Thyroid gland (tissue), 4 donors: ENCODE measurements at regions not wholly inside any gene's neighbourhood (a gene's known extent, or its start where the extent isn't known, plus 50 kb on each side); places are given as distances from the start of the nearest gene placed in this dataset.
A peak's percentile ranks its signal among the peaks of the same experiment; 100 is the strongest.

Experiments used
- DNase-seq, 2 donors: peaks; one replicate each; pipeline ENCODE4 v3.0.0-alpha.2; 2019
- H3K27ac ChIP-seq, 3 donors: fragments of 200-600 bp; sonication (generic); 1 replicate in 2 of 3; 2 replicates in 1 of 3; pipeline ENCODE4 v1.5.1; 2016 to 2019; ENCODE audit warnings: mild to moderate bottlenecking in 1 of 3, moderate library complexity in 1 of 3
- H3K27me3 ChIP-seq: fragments of 200-600 bp; sonication (generic); one replicate; pipeline ENCODE4 v1.5.1; 2019
- H3K36me3 ChIP-seq, 2 donors: fragments of 200-600 bp; sonication (generic); one replicate each; pipeline ENCODE4 v1.5.1; 2016 to 2019
- H3K4me1 ChIP-seq, 2 donors: fragments of 200-600 bp; sonication (generic); one replicate each; pipeline ENCODE4 v1.5.1; 2017 to 2019
- H3K4me3 ChIP-seq, 3 donors: fragments of 200-600 bp; sonication (generic); replicated peaks in 1 of 3; 1 replicate in 2 of 3; 2 replicates in 1 of 3; pipeline ENCODE4 v1.5.1; 2016; ENCODE audit warnings: mild to moderate bottlenecking in 1 of 3
- H3K9me3 ChIP-seq: fragments of 200-600 bp; sonication (generic); one replicate; pipeline ENCODE4 v1.5.1; 2017
- POLR2A ChIP-seq, 2 donors: fragments of 450-650 bp; IDR thresholded peaks; one replicate each; pipeline ENCODE4 v1.6.1; 2017; ENCODE audit warnings: antibody characterized with exemption in 2 of 2, mild to moderate bottlenecking in 2 of 2, moderate library complexity in 1 of 2
- WGBS, 2 donors: methylation state at CpG; one replicate each; pipeline ENCODE4 v1.1.5; 2017; 5-methylcytosine and 5-hydroxymethylcytosine counted together
- intact Hi-C: fragments of 100-400 bp; cut with DNase I; formaldehyde crosslinking; loops from one replicate; pipeline ENCODE4 v1.15.1; 2023
- TF ChIP-seq, protein P1 (sequence below), 6 experiments: fragments of 200-600 bp in 3 of 6; fragments of 450-650 bp in 3 of 6; sonication (generic) in 3 of 6; IDR thresholded peaks; one replicate each; pipeline ENCODE4 v1.5.1; 2016 to 2019; ENCODE audit warnings: antibody characterized with exemption in 6 of 6, mild to moderate bottlenecking in 2 of 6, inconsistent platforms in 1 of 6, moderate library complexity in 1 of 6

DNA sequence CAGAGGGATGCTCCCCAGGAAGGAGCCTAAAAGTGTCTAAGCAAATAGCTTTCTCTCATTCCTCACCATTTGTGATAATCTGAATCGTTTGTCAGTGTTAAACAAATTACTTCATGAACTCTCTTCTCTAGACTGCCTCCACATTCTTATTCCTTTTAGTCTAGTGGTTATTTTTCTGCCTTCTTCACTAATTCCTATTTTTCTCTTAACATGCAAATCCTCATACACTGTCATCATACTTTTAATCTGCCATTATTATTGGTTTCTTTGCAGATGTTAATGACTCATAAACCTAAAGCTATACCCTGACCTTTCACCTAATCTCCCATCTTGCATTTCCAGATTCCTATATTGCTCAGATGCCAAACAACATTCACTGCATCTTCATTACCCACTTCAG is 428.9 kb downstream of the EFNA5 start:
- no peak for DNase-seq
- whole genome bisulfite sequencing, 2 donors = 64 to 72% methylated on average over 1 of the region's 1 CpG
- H3K4me3 ChIP-seq = no peak overlapping the region
- H3K36me3 ChIP-seq = no peaks in the 10 kb centered on the region
- no peaks in the 10 kb centered on the region for H3K4me1 ChIP-seq
- intact Hi-C loops = no loop called here
- H3K9me3 ChIP-seq = no peaks in the 10 kb centered on the region
- no peak overlapping the region for H3K27ac ChIP-seq
- H3K27me3 ChIP-seq = no peaks in the 10 kb centered on the region
- no peak for TF ChIP-seq POLR2A (IDR thresholded peaks at IDR 0.05)
- TF ChIP-seq, protein P1, sequence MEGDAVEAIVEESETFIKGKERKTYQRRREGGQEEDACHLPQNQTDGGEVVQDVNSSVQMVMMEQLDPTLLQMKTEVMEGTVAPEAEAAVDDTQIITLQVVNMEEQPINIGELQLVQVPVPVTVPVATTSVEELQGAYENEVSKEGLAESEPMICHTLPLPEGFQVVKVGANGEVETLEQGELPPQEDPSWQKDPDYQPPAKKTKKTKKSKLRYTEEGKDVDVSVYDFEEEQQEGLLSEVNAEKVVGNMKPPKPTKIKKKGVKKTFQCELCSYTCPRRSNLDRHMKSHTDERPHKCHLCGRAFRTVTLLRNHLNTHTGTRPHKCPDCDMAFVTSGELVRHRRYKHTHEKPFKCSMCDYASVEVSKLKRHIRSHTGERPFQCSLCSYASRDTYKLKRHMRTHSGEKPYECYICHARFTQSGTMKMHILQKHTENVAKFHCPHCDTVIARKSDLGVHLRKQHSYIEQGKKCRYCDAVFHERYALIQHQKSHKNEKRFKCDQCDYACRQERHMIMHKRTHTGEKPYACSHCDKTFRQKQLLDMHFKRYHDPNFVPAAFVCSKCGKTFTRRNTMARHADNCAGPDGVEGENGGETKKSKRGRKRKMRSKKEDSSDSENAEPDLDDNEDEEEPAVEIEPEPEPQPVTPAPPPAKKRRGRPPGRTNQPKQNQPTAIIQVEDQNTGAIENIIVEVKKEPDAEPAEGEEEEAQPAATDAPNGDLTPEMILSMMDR (IDR thresholded peaks at IDR 0.05) = no peak

DNA sequence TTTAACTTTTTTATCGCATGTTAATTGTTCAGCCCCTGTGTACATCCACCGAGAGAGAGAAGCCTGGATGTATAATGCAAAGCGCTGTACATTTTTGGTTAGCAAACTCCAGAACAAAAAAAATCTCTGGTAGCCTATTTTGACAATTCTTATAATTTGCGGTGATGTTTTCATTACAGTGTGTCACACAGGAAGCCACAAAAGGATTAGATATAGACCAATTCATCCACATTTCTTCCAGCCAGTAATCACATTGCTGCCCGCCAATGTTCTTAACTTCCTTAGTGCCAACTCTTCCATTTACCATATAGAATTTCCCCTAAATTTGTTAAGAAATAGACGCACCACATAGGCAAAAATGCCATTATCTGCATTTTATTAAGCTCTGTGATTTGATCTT is 435.6 kb downstream of the EFNA5 start:
- Histone ChIP-seq H3K4me1 (no peaks in the 10 kb centered on the region), H3K27ac (no peak overlapping the region), H3K36me3 (no peaks in the 10 kb centered on the region), H3K9me3 (no peaks in the 10 kb centered on the region), H3K4me3 (no peak overlapping the region), H3K27me3 (no peaks in the 10 kb centered on the region)
- intact Hi-C loops = no loop called here
- TF ChIP-seq, protein P1 (IDR thresholded peaks at IDR 0.05) = no peak
- no peak for TF ChIP-seq POLR2A (IDR thresholded peaks at IDR 0.05)
- 93 to 97% methylated on average over 6 of the region's 6 CpGs for WGBS, 2 donors
- no peak for DNase-seq

DNA sequence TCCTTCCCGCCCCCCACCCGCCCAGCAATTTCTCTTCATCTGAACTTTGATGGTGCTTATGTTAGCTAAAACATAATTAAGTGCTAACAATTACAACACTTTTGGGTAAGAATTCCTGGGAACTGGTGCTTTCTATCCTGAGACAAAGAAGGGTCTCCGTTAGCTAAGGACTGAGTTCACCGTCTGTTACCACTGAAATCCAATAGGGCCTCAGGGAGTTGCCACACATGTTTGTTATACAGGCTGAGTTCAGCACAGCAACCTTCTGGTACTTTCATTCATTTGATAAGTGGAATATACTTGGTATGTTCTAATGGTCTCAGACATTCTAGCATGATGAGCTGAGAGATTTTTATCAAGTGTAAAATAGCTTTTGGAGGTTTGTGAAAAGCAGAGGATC is 437.9 kb downstream of the EFNA5 start:
- Histone ChIP-seq H3K27ac (no peak overlapping the region), H3K36me3 (no peaks in the 10 kb centered on the region), H3K4me1 (no peaks in the 10 kb centered on the region), H3K9me3 (no peaks in the 10 kb centered on the region), H3K4me3 (no peak overlapping the region), H3K27me3 (no peaks in the 10 kb centered on the region)
- 83 to 84% methylated on average over 4 of the region's 4 CpGs for WGBS, 2 donors
- TF ChIP-seq POLR2A (IDR thresholded peaks at IDR 0.05) = no peak
- intact Hi-C loops = no loop called here
- no peak for DNase-seq

DNA sequence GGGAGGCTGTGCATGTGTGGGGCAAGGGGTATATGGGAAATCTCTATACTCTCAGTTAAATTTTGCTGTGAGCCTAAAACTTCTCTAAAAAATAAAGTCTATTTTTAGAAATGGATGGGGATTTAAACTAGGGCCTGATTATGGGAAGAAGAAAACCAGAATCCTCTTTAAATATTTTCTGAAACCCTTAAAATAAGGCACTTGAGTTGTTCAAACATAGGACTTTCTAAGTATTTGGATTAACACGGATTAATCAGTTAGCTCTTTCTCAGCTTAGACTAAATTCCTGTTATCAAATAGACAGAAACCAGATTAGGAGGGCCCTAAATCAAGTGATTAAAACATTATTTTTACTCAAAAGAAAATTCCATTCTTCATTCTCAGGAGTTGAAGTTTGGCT is 438.4 kb downstream of the EFNA5 start:
- Histone ChIP-seq H3K27ac (no peak overlapping the region), H3K27me3 (no peaks in the 10 kb centered on the region), H3K4me3 (no peak overlapping the region), H3K4me1 (no peaks in the 10 kb centered on the region), H3K36me3 (no peaks in the 10 kb centered on the region), H3K9me3 (no peaks in the 10 kb centered on the region)
- no peak for TF ChIP-seq POLR2A (IDR thresholded peaks at IDR 0.05)
- TF ChIP-seq, protein P1 (IDR thresholded peaks at IDR 0.05) = no peak
- WGBS, 2 donors = 35 to 47% methylated on average over 1 of the region's 1 CpG
- DNase-seq = no peak
- intact Hi-C loops = no loop called here

DNA sequence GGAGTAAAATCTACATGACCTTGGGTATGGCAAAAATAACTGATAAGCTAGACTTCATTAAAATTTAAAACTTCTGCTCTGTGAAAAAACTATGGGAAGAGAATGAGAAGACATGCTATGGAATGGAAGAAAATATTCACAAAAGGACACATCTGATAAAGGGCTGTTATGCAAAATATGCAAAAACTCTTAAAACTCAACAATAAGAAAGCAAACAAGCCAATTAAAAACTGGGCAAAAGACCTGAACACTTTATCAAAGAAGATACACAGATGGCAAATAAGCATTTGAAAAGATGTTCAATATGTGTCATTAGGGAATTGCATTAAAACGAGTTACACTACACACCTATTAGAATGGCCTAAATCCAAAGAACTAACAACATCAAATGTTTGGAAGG is 439.5 kb downstream of the EFNA5 start:
- intact Hi-C loops = no loop called here
- no peaks in the 10 kb centered on the region for H3K27me3 ChIP-seq
- WGBS, 2 donors = 67 to 73% methylated on average over 1 of the region's 1 CpG
- TF ChIP-seq POLR2A (IDR thresholded peaks at IDR 0.05) = no peak
- TF ChIP-seq, protein P1 (IDR thresholded peaks at IDR 0.05) = no peak
- no peak for DNase-seq
- H3K4me1 ChIP-seq = no peaks in the 10 kb centered on the region
- H3K27ac ChIP-seq = no peak overlapping the region
- H3K36me3 ChIP-seq = no peaks in the 10 kb centered on the region
- H3K9me3 ChIP-seq = no peaks in the 10 kb centered on the region
- H3K4me3 ChIP-seq = no peak overlapping the region

DNA sequence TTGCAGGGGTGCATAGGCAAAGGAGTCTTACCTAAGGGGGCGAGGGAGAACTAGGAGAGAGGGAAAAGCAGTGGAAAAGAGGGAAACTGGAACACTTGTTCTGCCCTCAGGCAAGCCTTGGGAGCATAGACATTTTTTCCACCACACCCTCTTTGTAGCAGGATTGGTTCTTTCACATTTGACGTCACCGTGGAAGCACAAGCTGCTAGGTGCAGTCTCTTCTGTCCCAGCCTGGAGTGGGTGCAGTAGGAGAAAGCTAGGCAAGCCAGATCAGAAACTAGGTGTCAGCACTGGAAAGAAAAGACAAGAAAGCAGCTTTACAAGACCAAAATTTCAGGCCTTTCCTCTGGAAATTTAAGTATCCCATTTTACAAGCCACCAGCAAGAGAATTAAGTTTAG is 440.4 kb downstream of the EFNA5 start:
- Histone ChIP-seq H3K27ac (no peak overlapping the region), H3K27me3 (no peaks in the 10 kb centered on the region), H3K4me3 (no peak overlapping the region), H3K4me1 (no peaks in the 10 kb centered on the region), H3K36me3 (no peaks in the 10 kb centered on the region), H3K9me3 (no peaks in the 10 kb centered on the region)
- WGBS, 2 donors = 69 to 75% methylated on average over 3 of the region's 3 CpGs
- DNase-seq = peak in 1 of 2 donors; percentile 29
- intact Hi-C loops = no loop called here
- TF ChIP-seq, protein P1 (IDR thresholded peaks at IDR 0.05) = no peak
- TF ChIP-seq POLR2A (IDR thresholded peaks at IDR 0.05) = no peak
